Osteoblast (primary cell): ENCODE measurements at regions not wholly inside any gene's neighbourhood (a gene's known extent, or its start where the extent isn't known, plus 50 kb on each side); places are given as distances from the start of the nearest gene placed in this dataset.

Experiments
- DNase-seq: peaks from one replicate; pipeline ENCODE4 v3.0.0; 2011; ENCODE audit warnings: low spot score, mixed read lengths; ENCODE audit not compliant: insufficient read length; ENCODE audit errors: missing footprints
- H2AFZ ChIP-seq: 2 replicates; pipeline ENCODE4 v1.6.0; 2011; ENCODE audit warnings: mild to moderate bottlenecking, low read length
- H3K27ac ChIP-seq: 2 replicates; pipeline ENCODE4 v1.5.1; 2011; ENCODE audit warnings: mild to moderate bottlenecking, low read depth, low read length, moderate library complexity
- H3K27me3 ChIP-seq: 2 replicates; pipeline ENCODE4 v1.6.0; 2012; ENCODE audit warnings: mild to moderate bottlenecking, control low read depth, inconsistent platforms, low read length, moderate library complexity; ENCODE audit not compliant: insufficient read depth
- H3K36me3 ChIP-seq: 2 replicates; pipeline ENCODE4 v1.5.1; 2011; ENCODE audit warnings: mild to moderate bottlenecking, low read length, control low read depth, moderate library complexity; ENCODE audit not compliant: insufficient read depth
- H3K4me1 ChIP-seq: 2 replicates; pipeline ENCODE4 v1.5.1; 2011; ENCODE audit warnings: mild to moderate bottlenecking, low read length, control low read depth, moderate library complexity; ENCODE audit not compliant: insufficient read depth
- H3K4me2 ChIP-seq: 2 replicates; pipeline ENCODE4 v1.6.0; 2011; ENCODE audit warnings: mild to moderate bottlenecking, low read length; ENCODE audit not compliant: insufficient read depth
- H3K4me3 ChIP-seq: fragments of 200-600 bp; sonication (generic); 3 replicates; pipeline ENCODE4 v1.5.1; 2012; ENCODE audit warnings: mild to moderate bottlenecking, low read length, inconsistent platforms; ENCODE audit not compliant: insufficient read depth
- H3K79me2 ChIP-seq: 2 replicates; pipeline ENCODE4 v1.6.0; 2012; ENCODE audit warnings: mild to moderate bottlenecking, low read length, control low read depth, inconsistent platforms; ENCODE audit not compliant: insufficient read depth
- H3K9me3 ChIP-seq: 2 replicates; pipeline ENCODE4 v1.5.1; 2011; ENCODE audit warnings: low read depth, low read length, control low read depth
- H4K20me1 ChIP-seq: 2 replicates; pipeline ENCODE4 v1.6.0; 2012; ENCODE audit warnings: mild to moderate bottlenecking, low read length, control low read depth; ENCODE audit not compliant: insufficient read depth
- CTCF ChIP-seq: IDR thresholded peaks from 2 replicates; pipeline ENCODE4 v1.5.1; 2011; ENCODE audit warnings: mild to moderate bottlenecking, low read depth, low read length, moderate library complexity; ENCODE audit errors: extremely low read depth

- H3K36me3 ChIP-seq = no peaks in the 10 kb centered on the region
- no peak for DNase-seq
- H3K4me1 ChIP-seq = no peaks in the 10 kb centered on the region
- H3K27me3 ChIP-seq = no peaks in the 10 kb centered on the region
- TF ChIP-seq CTCF = no peak
- H4K20me1 ChIP-seq = no peaks in the 10 kb centered on the region
- no peak overlapping the region for H3K4me3 ChIP-seq
- no peak overlapping the region for H3K4me2 ChIP-seq
- no peaks in the 10 kb centered on the region for H3K9me3 ChIP-seq
- no peak overlapping the region for H2AFZ ChIP-seq
- no peaks in the 10 kb centered on the region for H3K79me2 ChIP-seq
- H3K27ac ChIP-seq = no peak overlapping the region
These were observed 670.0 kb downstream of the NCAM2 start for GRCh38 chr21:21668198-21668597.

GRCh38 chr21:21673959-21674358 is 675.8 kb downstream of the NCAM2 start:
- Histone ChIP-seq H4K20me1 (no peaks in the 10 kb centered on the region), H3K4me3 (no peak overlapping the region), H3K4me2 (no peak overlapping the region), H3K27me3 (no peaks in the 10 kb centered on the region), H3K9me3 (no peaks in the 10 kb centered on the region), H3K27ac (no peak overlapping the region), H2AFZ (no peak overlapping the region), H3K4me1 (no peaks in the 10 kb centered on the region), H3K79me2 (no peaks in the 10 kb centered on the region), H3K36me3 (no peaks in the 10 kb centered on the region)
- no peak for TF ChIP-seq CTCF
- DNase-seq = no peak

GRCh38 chr21:21675601-21676000 is 677.4 kb downstream of the NCAM2 start:
- Histone ChIP-seq H3K9me3 (no peaks in the 10 kb centered on the region), H3K27me3 (no peaks in the 10 kb centered on the region), H3K27ac (no peak overlapping the region), H3K4me3 (no peak overlapping the region), H2AFZ (no peak overlapping the region), H3K36me3 (no peaks in the 10 kb centered on the region), H4K20me1 (no peaks in the 10 kb centered on the region), H3K4me2 (no peak overlapping the region), H3K4me1 (no peaks in the 10 kb centered on the region), H3K79me2 (no peaks in the 10 kb centered on the region)
- no peak for TF ChIP-seq CTCF
- no peak for DNase-seq

- no peaks in the 10 kb centered on the region for H3K4me1 ChIP-seq
- no peaks in the 10 kb centered on the region for H3K27me3 ChIP-seq
- H3K79me2 ChIP-seq = no peaks in the 10 kb centered on the region
- H4K20me1 ChIP-seq = no peaks in the 10 kb centered on the region
- no peak for DNase-seq
- TF ChIP-seq CTCF = no peak
- H3K36me3 ChIP-seq = no peaks in the 10 kb centered on the region
- H3K4me3 ChIP-seq = peak overlapping the region; percentile 35
- H2AFZ ChIP-seq = peak overlapping the region; percentile 56
- no peaks in the 10 kb centered on the region for H3K9me3 ChIP-seq
- H3K27ac ChIP-seq = no peak overlapping the region
- H3K4me2 ChIP-seq = peak overlapping the region; percentile 73
These were observed 684.0 kb downstream of the NCAM2 start for GRCh38 chr21:21682172-21682571.
